K562 (cell line): ENCODE measurements at regions not wholly inside any gene's neighbourhood (a gene's known extent, or its start where the extent isn't known, plus 50 kb on each side); places are given as distances from the start of the nearest gene placed in this dataset.

Source experiments
- KLF16 ChIP-seq: IDR thresholded peaks from 2 replicates; pipeline ENCODE4 v1.6.1; 2016; ENCODE audit warnings: antibody characterized with exemption
- NFYB ChIP-seq: IDR thresholded peaks from 2 replicates; pipeline ENCODE4 v1.6.1; 2011; ENCODE audit warnings: mild to moderate bottlenecking, moderate library complexity; ENCODE audit not compliant: insufficient read length; ENCODE audit errors: extremely low read depth
- RAD51 ChIP-seq: fragments of 450-650 bp; IDR thresholded peaks from 2 replicates; pipeline ENCODE4 v1.7.1; 2016; ENCODE audit warnings: low read depth, mild to moderate bottlenecking, borderline replicate concordance
- TF ChIP-seq, protein P1 (sequence below), 3 experiments: IDR thresholded peaks in 2 of 3; conservative IDR thresholded peaks in 1 of 3; 2 replicates each; pipeline ENCODE4 v1.5.1; 2011 to 2012; ENCODE audit warnings: low read length in 3 of 3, mild to moderate bottlenecking in 3 of 3, control low read depth in 2 of 3, improper control_type of control experiment in 1 of 3, inconsistent platforms in 1 of 3, low read depth in 1 of 3, mixed read lengths in 1 of 3, moderate library complexity in 1 of 3; ENCODE audit not compliant: insufficient read depth in 2 of 3

DNA sequence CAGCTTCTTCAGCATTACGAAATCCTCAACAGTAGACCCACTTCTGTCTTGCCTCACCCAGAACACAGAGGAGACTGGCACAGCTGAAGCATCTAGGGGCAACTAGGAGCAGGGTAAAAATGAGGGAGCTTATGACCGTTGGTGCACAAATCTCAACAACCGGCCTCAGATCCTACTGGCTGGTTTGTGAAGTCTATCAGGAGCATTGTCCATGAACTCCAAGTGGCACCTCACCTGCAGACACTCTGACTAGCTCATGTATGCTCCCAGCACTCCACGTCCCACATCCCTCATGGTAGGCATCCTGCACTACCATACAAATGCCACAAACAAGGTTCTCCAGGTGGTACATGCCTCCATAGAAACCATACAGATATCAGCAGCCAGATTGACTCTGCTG lies 163.1 kb downstream of the TLE3 start:
- TF ChIP-seq RAD51 = no peak
- TF ChIP-seq KLF16 = no peak
- no peak for TF ChIP-seq NFYB
- TF ChIP-seq, protein P1, sequence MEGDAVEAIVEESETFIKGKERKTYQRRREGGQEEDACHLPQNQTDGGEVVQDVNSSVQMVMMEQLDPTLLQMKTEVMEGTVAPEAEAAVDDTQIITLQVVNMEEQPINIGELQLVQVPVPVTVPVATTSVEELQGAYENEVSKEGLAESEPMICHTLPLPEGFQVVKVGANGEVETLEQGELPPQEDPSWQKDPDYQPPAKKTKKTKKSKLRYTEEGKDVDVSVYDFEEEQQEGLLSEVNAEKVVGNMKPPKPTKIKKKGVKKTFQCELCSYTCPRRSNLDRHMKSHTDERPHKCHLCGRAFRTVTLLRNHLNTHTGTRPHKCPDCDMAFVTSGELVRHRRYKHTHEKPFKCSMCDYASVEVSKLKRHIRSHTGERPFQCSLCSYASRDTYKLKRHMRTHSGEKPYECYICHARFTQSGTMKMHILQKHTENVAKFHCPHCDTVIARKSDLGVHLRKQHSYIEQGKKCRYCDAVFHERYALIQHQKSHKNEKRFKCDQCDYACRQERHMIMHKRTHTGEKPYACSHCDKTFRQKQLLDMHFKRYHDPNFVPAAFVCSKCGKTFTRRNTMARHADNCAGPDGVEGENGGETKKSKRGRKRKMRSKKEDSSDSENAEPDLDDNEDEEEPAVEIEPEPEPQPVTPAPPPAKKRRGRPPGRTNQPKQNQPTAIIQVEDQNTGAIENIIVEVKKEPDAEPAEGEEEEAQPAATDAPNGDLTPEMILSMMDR (IDR thresholded peaks at IDR 0.05 in 2 of 3, conservative IDR thresholded peaks at IDR 0.05 in 1 of 3; ENCODE audit: insufficient read depth in 2 of 3, low read depth in 1 of 3, low read length in 3 of 3) = no peak
